GM12865 (cell line): ENCODE measurements at regions not wholly inside any gene's neighbourhood (a gene's known extent, or its start where the extent isn't known, plus 50 kb on each side); places are given as distances from the start of the nearest gene placed in this dataset.

Experiments used
- DNase-seq: peaks from one replicate; pipeline ENCODE4 v3.0.0; 2010; ENCODE audit warnings: low read depth
- H3K4me3 ChIP-seq: 2 replicates; pipeline ENCODE4 v1.5.1; 2011; ENCODE audit warnings: mild to moderate bottlenecking, low read depth, low read length, control low read depth
- CTCF ChIP-seq: IDR thresholded peaks from 2 replicates; pipeline ENCODE4 v1.5.1; 2011; ENCODE audit warnings: low read length, control low read depth, low read depth, inconsistent platforms; ENCODE audit not compliant: insufficient read depth; ENCODE audit errors: missing control alignments

- H3K4me3 ChIP-seq, result no peak overlapping the region
- no peak for TF ChIP-seq CTCF
Measured at GRCh38 chr1:22366346-22366745, 85.3 kb upstream of the ZBTB40 start.

GRCh38 chr1:22368125-22368524, 83.5 kb upstream of the ZBTB40 start:
- TF ChIP-seq CTCF, result no peak
- H3K4me3 ChIP-seq, result no peak overlapping the region
- no peak for DNase-seq

More at GRCh38 chr1:22366346-22366745, 85.3 kb upstream of the ZBTB40 start:
- no peak for DNase-seq

GRCh38 chr1:22369294-22370189, 82.1 kb upstream of the ZBTB40 start:
- no peak for TF ChIP-seq CTCF
- H3K4me3 ChIP-seq, result no peak overlapping the region
- DNase-seq, result no peak

GRCh38 chr1:22370190-22370498, 81.5 kb upstream of the ZBTB40 start:
- no peak for DNase-seq
- no peak overlapping the region for H3K4me3 ChIP-seq
- no peak for TF ChIP-seq CTCF

- no peak for TF ChIP-seq CTCF
- DNase-seq, result no peak
- H3K4me3 ChIP-seq, result no peak overlapping the region
Measured at GRCh38 chr1:22371408-22371807, 80.2 kb upstream of the ZBTB40 start.

- no peak for TF ChIP-seq CTCF
- no peak overlapping the region for H3K4me3 ChIP-seq
- no peak for DNase-seq
Measured at GRCh38 chr1:22373252-22373651, 78.4 kb upstream of the ZBTB40 start.

- DNase-seq, result no peak
- H3K4me3 ChIP-seq, result no peak overlapping the region
- TF ChIP-seq CTCF, result no peak
Measured at GRCh38 chr1:22374001-22374400, 77.7 kb upstream of the ZBTB40 start.
